Caco-2 (cell line): ENCODE measurements at regions not wholly inside any gene's neighbourhood (a gene's known extent, or its start where the extent isn't known, plus 50 kb on each side); places are given as distances from the start of the nearest gene placed in this dataset.

Source experiments
- BruUV-seq: library from RNA; stranded (reverse); fragments of 400-500 nt; replicated peaks from 2 replicates; lab custom pipeline; 2021; lab: Mats Ljungman, UMichigan
- CTCF ChIA-PET: fragments of 300-600 bp; sonication (Branson Sonifier 250); formaldehyde crosslinking; loops from one replicate; lab custom pipeline; 2022; ENCODE audit warnings: antibody characterized with exemption; lab: Charles Lee
- POLR2A ChIA-PET: fragments of 300-600 bp; sonication (Branson Sonifier 250); formaldehyde crosslinking; loops from one replicate; lab custom pipeline; 2022; ENCODE audit warnings: antibody characterized with exemption; lab: Charles Lee
- DNase-seq, 2 experiments: peaks; one replicate each; pipeline versions ENCODE4 v3.0.0 to v3.0.0-alpha.2; 2020 to 2022
- H3K27me3 ChIP-seq: replicated peaks from 2 replicates; pipeline ENCODE4 v1.6.0; 2011; ENCODE audit warnings: low read length; ENCODE audit not compliant: control insufficient read depth, insufficient read depth
- H3K36me3 ChIP-seq: 2 replicates; pipeline ENCODE4 v1.5.1; 2011; ENCODE audit warnings: low read length; ENCODE audit not compliant: control insufficient read depth, insufficient read depth
- H3K4me1 ChIP-seq: fragments of 250-450 bp; sonication (Bioruptor Pico); 2 replicates; pipeline ENCODE4 v1.5.1; 2020; ENCODE audit warnings: mild to moderate bottlenecking
- H3K4me3 ChIP-seq: 2 replicates; pipeline ENCODE4 v1.5.1; 2011; ENCODE audit warnings: low read depth, mild to moderate bottlenecking, control low read depth, low read length
- H3K9me3 ChIP-seq: fragments of 250-450 bp; sonication (Bioruptor Pico); 2 replicates; pipeline ENCODE4 v1.5.1; 2020; ENCODE audit warnings: mild to moderate bottlenecking, moderate library complexity
- H3K27ac Mint-ChIP-seq: one replicate; pipeline ENCODE4 v1.8.0; 2022; ENCODE audit warnings: mixed read lengths; ENCODE audit not compliant: unreplicated experiment
- H3K27me3 Mint-ChIP-seq: one replicate; pipeline ENCODE4 v1.8.0; 2022; ENCODE audit warnings: mixed read lengths; ENCODE audit not compliant: insufficient read depth, unreplicated experiment
- H3K36me3 Mint-ChIP-seq: one replicate; pipeline ENCODE4 v1.8.0; 2022; ENCODE audit warnings: mild to moderate bottlenecking, mixed read lengths; ENCODE audit not compliant: insufficient read depth, unreplicated experiment
- H3K4me1 Mint-ChIP-seq: one replicate; pipeline ENCODE4 v1.8.0; 2022; ENCODE audit warnings: low read depth, mixed read lengths; ENCODE audit not compliant: unreplicated experiment
- H3K4me3 Mint-ChIP-seq: one replicate; pipeline ENCODE4 v1.8.0; 2022; ENCODE audit warnings: mild to moderate bottlenecking, moderate library complexity, mixed read lengths; ENCODE audit not compliant: unreplicated experiment
- H3K9me3 Mint-ChIP-seq: one replicate; pipeline ENCODE4 v1.8.0; 2022; ENCODE audit warnings: mixed read lengths; ENCODE audit not compliant: unreplicated experiment
- CTCF ChIP-seq, 2 experiments: fragments of 200-600 bp in 1 of 2; IDR thresholded peaks; 1 replicate in 1 of 2; 2 replicates in 1 of 2; pipeline versions ENCODE4 v1.5.1 to v1.8.0; 2011 to 2022; ENCODE audit warnings: antibody characterized with exemption in 1 of 2, control low read depth in 1 of 2, inconsistent platforms in 1 of 2, low read depth in 1 of 2, low read length in 1 of 2, mild to moderate bottlenecking in 1 of 2, moderate library complexity in 1 of 2; ENCODE audit not compliant: insufficient read depth in 1 of 2, severe bottlenecking in 1 of 2, unreplicated experiment in 1 of 2
- intact Hi-C: fragments of 100-400 bp; cut with micrococcal nuclease; formaldehyde crosslinking; loops from one replicate; pipeline ENCODE4 v1.10.0; 2022; ENCODE audit not compliant: unreplicated experiment

GRCh38 chr9:109906766-109907382 is 126.9 kb downstream of the PALM2AKAP2 start:
- H3K27ac Mint-ChIP-seq = no peak overlapping the region
- no peaks in the 10 kb centered on the region for H3K36me3 Mint-ChIP-seq
- no peaks in the 10 kb centered on the region for H3K9me3 Mint-ChIP-seq
- H3K27me3 Mint-ChIP-seq = no peaks in the 10 kb centered on the region
- CTCF ChIA-PET = interaction anchor here (0.5 to 1.2 kb wide), 2 partner anchors 143 to 150 kb away, joined by 3 read pairs; no protein-coding TSS in a partner anchor
- no peaks in the 10 kb centered on the region for H3K4me1 ChIP-seq
- H3K4me3 ChIP-seq = no peak overlapping the region
- H3K4me1 Mint-ChIP-seq = no peaks in the 10 kb centered on the region
- H3K27me3 ChIP-seq = no peaks in the 10 kb centered on the region
- POLR2A ChIA-PET = interaction anchor here (0.6 to 0.7 kb wide), 2 partner anchors 143 to 221 kb away, joined by 3 to 4 read pairs; no protein-coding TSS in a partner anchor
- H3K36me3 ChIP-seq = no peaks in the 10 kb centered on the region
- no peak for TF ChIP-seq CTCF (IDR thresholded peaks at IDR 0.05; ENCODE audit: insufficient read depth in 1 of 2, low read depth in 1 of 2, low read length in 1 of 2, severe bottlenecking in 1 of 2, unreplicated experiment in 1 of 2)
- no TSS peak for BruUV-seq
- no peaks in the 10 kb centered on the region for H3K9me3 ChIP-seq
- no peak for DNase-seq
- no peak overlapping the region for H3K4me3 Mint-ChIP-seq
- intact Hi-C loops = no loop called here

DNA sequence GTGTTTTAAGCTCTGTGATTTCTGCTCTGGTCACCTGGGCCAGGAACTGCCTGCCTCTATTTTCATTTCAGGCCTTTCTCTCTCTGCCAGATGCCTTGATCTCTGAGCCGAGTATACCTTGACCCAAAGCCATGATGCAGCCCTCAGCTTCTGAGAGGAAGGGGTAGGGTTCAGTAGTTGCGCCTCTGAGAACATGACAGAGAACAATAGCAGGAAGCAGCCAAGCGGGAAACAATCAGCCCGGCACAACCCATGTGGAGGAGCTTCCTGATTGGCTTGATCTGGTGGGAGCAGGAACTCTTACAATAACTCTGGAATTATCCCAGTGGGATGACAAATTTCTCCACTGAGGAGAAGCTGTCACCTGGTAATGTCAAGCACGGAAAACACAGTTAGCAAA is 127.4 kb downstream of the PALM2AKAP2 start:
- Histone ChIP-seq H3K27me3 (no peaks in the 10 kb centered on the region), H3K4me3 (no peak overlapping the region), H3K9me3 (no peaks in the 10 kb centered on the region), H3K4me1 (no peaks in the 10 kb centered on the region), H3K36me3 (no peaks in the 10 kb centered on the region)
- no peaks in the 10 kb centered on the region for H3K27me3 Mint-ChIP-seq
- POLR2A ChIA-PET = interaction anchor here (0.6 to 0.7 kb wide), 3 partner anchors 143 to 220 kb away, joined by 3 to 4 read pairs (median 3); no protein-coding TSS in a partner anchor
- intact Hi-C loops = no loop called here
- H3K36me3 Mint-ChIP-seq = no peaks in the 10 kb centered on the region
- CTCF ChIA-PET = interaction anchor here (0.5 to 1.2 kb wide), 2 partner anchors 142 to 150 kb away, joined by 3 read pairs; no protein-coding TSS in a partner anchor
- no peak overlapping the region for H3K27ac Mint-ChIP-seq
- no peak for DNase-seq
- no TSS peak for BruUV-seq
- TF ChIP-seq CTCF (IDR thresholded peaks at IDR 0.05; ENCODE audit: insufficient read depth in 1 of 2, low read depth in 1 of 2, low read length in 1 of 2, severe bottlenecking in 1 of 2, unreplicated experiment in 1 of 2) = no peak
- no peaks in the 10 kb centered on the region for H3K4me1 Mint-ChIP-seq
- H3K9me3 Mint-ChIP-seq = no peaks in the 10 kb centered on the region
- H3K4me3 Mint-ChIP-seq = no peak overlapping the region

DNA sequence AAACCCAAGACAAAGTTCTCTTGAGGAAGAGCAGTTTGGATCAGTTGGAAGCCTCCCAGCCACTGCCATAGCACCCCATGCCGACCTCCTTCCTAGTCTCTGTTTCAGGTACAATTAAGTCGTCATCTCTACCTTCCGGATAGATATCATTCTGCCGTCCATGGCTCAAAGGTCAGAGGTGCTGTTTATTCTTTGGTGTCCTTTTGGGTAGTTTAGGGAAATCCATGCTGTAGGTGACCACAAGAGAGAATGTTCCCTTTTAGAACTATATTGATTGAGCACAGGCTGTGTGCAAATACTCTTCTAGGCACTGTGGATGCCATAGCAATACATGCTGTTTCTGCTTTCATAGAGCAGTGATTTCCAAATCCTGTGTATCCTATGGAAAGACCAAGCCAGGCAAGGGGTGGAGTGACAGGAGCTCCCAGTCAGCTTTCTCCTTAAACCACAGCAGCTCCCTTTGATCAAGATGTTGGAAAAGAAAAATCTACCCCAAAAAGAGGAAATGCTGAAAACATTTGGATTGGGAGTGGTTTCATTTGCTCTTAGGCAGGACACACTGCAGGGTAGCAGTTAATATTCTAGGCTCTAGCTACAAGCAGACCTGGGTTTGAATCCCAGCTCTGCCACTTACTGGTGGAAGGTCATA is 127.9 kb downstream of the PALM2AKAP2 start:
- Histone ChIP-seq H3K4me3 (no peak overlapping the region), H3K4me1 (no peaks in the 10 kb centered on the region), H3K27me3 (no peaks in the 10 kb centered on the region), H3K9me3 (no peaks in the 10 kb centered on the region), H3K36me3 (no peaks in the 10 kb centered on the region)
- no peak overlapping the region for H3K27ac Mint-ChIP-seq
- TF ChIP-seq CTCF (IDR thresholded peaks at IDR 0.05; ENCODE audit: insufficient read depth in 1 of 2, low read depth in 1 of 2, low read length in 1 of 2, severe bottlenecking in 1 of 2, unreplicated experiment in 1 of 2) = no peak
- intact Hi-C loops = no loop called here
- no TSS peak for BruUV-seq
- no peak overlapping the region for H3K4me3 Mint-ChIP-seq
- ChIA-PET CTCF (interaction anchor here (1.2 kb wide), 1 partner anchor 142 kb away, joined by 3 read pairs; no protein-coding TSS in a partner anchor), POLR2A (interaction anchor here (0.6 kb wide), 1 partner anchor 181 kb away, joined by 3 read pairs; no protein-coding TSS in a partner anchor)
- no peaks in the 10 kb centered on the region for H3K36me3 Mint-ChIP-seq
- H3K27me3 Mint-ChIP-seq = no peaks in the 10 kb centered on the region
- no peaks in the 10 kb centered on the region for H3K9me3 Mint-ChIP-seq
- no peaks in the 10 kb centered on the region for H3K4me1 Mint-ChIP-seq
- no peak for DNase-seq
